ENCODE measurements at regions not wholly inside any gene's neighbourhood (a gene's known extent, or its start where the extent isn't known, plus 50 kb on each side); places are given as distances from the start of the nearest gene placed in this dataset.

- no peak overlapping the region for H3K4me3 ChIP-seq (ENCODE audit: severe bottlenecking)
- no peaks in the 10 kb centered on the region for H3K4me1 ChIP-seq (ENCODE audit: insufficient read depth, poor library complexity, severe bottlenecking)
- DNase-seq (ENCODE audit: low spot score) (no peak), ATAC-seq (ENCODE audit: low read depth) (no peak)
- TF ChIP-seq CTCF (IDR thresholded peaks at IDR 0.05; ENCODE audit: poor library complexity, severe bottlenecking) = no peak
- H3K9me3 ChIP-seq (ENCODE audit: severe bottlenecking) = no peaks in the 10 kb centered on the region
- no peaks in the 10 kb centered on the region for H3K27me3 ChIP-seq (ENCODE audit: insufficient read depth, poor library complexity, severe bottlenecking)
- H3K36me3 ChIP-seq (ENCODE audit: low read depth) = no peaks in the 10 kb centered on the region
- H3K27ac ChIP-seq (ENCODE audit: poor library complexity, severe bottlenecking) = no peak overlapping the region
These were observed 166.6 kb upstream of the RREB1 start for GRCh38 chr6:6941201-6941600.

- no peaks in the 10 kb centered on the region for H3K4me1 ChIP-seq (ENCODE audit: insufficient read depth, poor library complexity, severe bottlenecking)
- DNase-seq (ENCODE audit: low spot score) = no peak
- TF ChIP-seq CTCF (IDR thresholded peaks at IDR 0.05; ENCODE audit: poor library complexity, severe bottlenecking) = no peak
- no peak overlapping the region for H3K4me3 ChIP-seq (ENCODE audit: severe bottlenecking)
- no peaks in the 10 kb centered on the region for H3K36me3 ChIP-seq (ENCODE audit: low read depth)
- H3K27ac ChIP-seq (ENCODE audit: poor library complexity, severe bottlenecking) = no peak overlapping the region
- ATAC-seq (ENCODE audit: low read depth) = no peak
- H3K9me3 ChIP-seq (ENCODE audit: severe bottlenecking) = no peaks in the 10 kb centered on the region
- H3K27me3 ChIP-seq (ENCODE audit: insufficient read depth, poor library complexity, severe bottlenecking) = no peaks in the 10 kb centered on the region
These were observed 165.7 kb upstream of the RREB1 start for GRCh38 chr6:6942091-6942490.

- Histone ChIP-seq H3K4me1 (ENCODE audit: insufficient read depth, poor library complexity, severe bottlenecking) (no peaks in the 10 kb centered on the region), H3K4me3 (ENCODE audit: severe bottlenecking) (no peak overlapping the region), H3K36me3 (ENCODE audit: low read depth) (no peaks in the 10 kb centered on the region), H3K27me3 (ENCODE audit: insufficient read depth, poor library complexity, severe bottlenecking) (no peaks in the 10 kb centered on the region), H3K9me3 (ENCODE audit: severe bottlenecking) (no peaks in the 10 kb centered on the region), H3K27ac (ENCODE audit: poor library complexity, severe bottlenecking) (no peak overlapping the region)
- ATAC-seq (ENCODE audit: low read depth) = no peak
- DNase-seq (ENCODE audit: low spot score) = no peak
- no peak for TF ChIP-seq CTCF (IDR thresholded peaks at IDR 0.05; ENCODE audit: poor library complexity, severe bottlenecking)
These were observed 164.9 kb upstream of the RREB1 start for GRCh38 chr6:6942831-6943230.

- TF ChIP-seq CTCF (IDR thresholded peaks at IDR 0.05; ENCODE audit: poor library complexity, severe bottlenecking) = no peak
- Histone ChIP-seq H3K27me3 (ENCODE audit: insufficient read depth, poor library complexity, severe bottlenecking) (no peaks in the 10 kb centered on the region), H3K4me1 (ENCODE audit: insufficient read depth, poor library complexity, severe bottlenecking) (no peaks in the 10 kb centered on the region), H3K36me3 (ENCODE audit: low read depth) (no peaks in the 10 kb centered on the region), H3K27ac (ENCODE audit: poor library complexity, severe bottlenecking) (no peak overlapping the region), H3K9me3 (ENCODE audit: severe bottlenecking) (no peaks in the 10 kb centered on the region), H3K4me3 (ENCODE audit: severe bottlenecking) (no peak overlapping the region)
- DNase-seq (ENCODE audit: low spot score) (no peak), ATAC-seq (ENCODE audit: low read depth) (no peak)
These were observed 164.3 kb upstream of the RREB1 start for GRCh38 chr6:6943421-6943820.

GRCh38 chr6:6946206-6947155, 161.3 kb upstream of the RREB1 start:
- Histone ChIP-seq H3K9me3 (ENCODE audit: severe bottlenecking) (no peaks in the 10 kb centered on the region), H3K4me3 (ENCODE audit: severe bottlenecking) (no peak overlapping the region), H3K4me1 (ENCODE audit: insufficient read depth, poor library complexity, severe bottlenecking) (no peaks in the 10 kb centered on the region), H3K27me3 (ENCODE audit: insufficient read depth, poor library complexity, severe bottlenecking) (no peaks in the 10 kb centered on the region), H3K27ac (ENCODE audit: poor library complexity, severe bottlenecking) (no peak overlapping the region), H3K36me3 (ENCODE audit: low read depth) (no peaks in the 10 kb centered on the region)
- ATAC-seq (ENCODE audit: low read depth) (no peak), DNase-seq (ENCODE audit: low spot score) (no peak)
- TF ChIP-seq CTCF (IDR thresholded peaks at IDR 0.05; ENCODE audit: poor library complexity, severe bottlenecking) = no peak

All from RWPE2 (cell line).